ENCODE measurements at regions not wholly inside any gene's neighbourhood (a gene's known extent, or its start where the extent isn't known, plus 50 kb on each side); places are given as distances from the start of the nearest gene placed in this dataset.

DNA sequence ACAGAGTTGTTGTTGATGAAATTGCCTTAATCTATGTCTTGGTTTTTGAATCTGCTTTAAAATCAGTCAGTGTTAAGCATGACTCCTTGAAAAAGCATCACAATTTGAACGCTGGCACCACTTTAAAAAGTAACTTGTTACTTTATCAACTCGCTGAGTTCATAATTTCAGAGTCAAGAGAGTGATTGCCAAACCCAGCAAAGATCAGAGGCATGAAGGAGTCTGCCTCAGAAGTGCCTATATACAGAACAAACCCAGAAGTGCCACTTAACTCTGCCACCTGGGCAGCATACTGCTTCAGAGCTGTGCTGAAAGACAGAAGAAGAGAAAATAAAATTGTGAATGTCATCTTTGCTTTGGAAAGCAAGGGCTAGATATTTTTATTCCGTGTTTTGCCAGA is 73.6 kb upstream of the HCRTR2 start:
- Histone ChIP-seq H3K27me3 (ENCODE audit: insufficient read depth, low read length, poor library complexity) (no peaks in the 10 kb centered on the region), H3K27ac (ENCODE audit: low read length) (no peak overlapping the region), H3K4me2 (ENCODE audit: insufficient read depth, low read length) (no peak overlapping the region), H3K9me3 (ENCODE audit: insufficient read depth, low read length, severe bottlenecking) (no peaks in the 10 kb centered on the region), H2AFZ (ENCODE audit: low read depth, low read length) (no peak overlapping the region), H3K4me1 (ENCODE audit: insufficient read depth, low read length) (no peaks in the 10 kb centered on the region), H3K9ac (ENCODE audit: low read depth, low read length) (no peak overlapping the region), H3K36me3 (ENCODE audit: insufficient read depth, low read length) (no peaks in the 10 kb centered on the region), H4K20me1 (ENCODE audit: insufficient read depth, low read length) (no peaks in the 10 kb centered on the region), H3K79me2 (ENCODE audit: insufficient read depth, low read length) (no peaks in the 10 kb centered on the region), H3K4me3 (ENCODE audit: low read depth in 1 of 2, low read length in 2 of 2) (no peak overlapping the region)
- DNase-seq (no peak), ATAC-seq (ENCODE audit: insufficient read depth, low read depth) (no peak)
- TF ChIP-seq, protein P1, sequence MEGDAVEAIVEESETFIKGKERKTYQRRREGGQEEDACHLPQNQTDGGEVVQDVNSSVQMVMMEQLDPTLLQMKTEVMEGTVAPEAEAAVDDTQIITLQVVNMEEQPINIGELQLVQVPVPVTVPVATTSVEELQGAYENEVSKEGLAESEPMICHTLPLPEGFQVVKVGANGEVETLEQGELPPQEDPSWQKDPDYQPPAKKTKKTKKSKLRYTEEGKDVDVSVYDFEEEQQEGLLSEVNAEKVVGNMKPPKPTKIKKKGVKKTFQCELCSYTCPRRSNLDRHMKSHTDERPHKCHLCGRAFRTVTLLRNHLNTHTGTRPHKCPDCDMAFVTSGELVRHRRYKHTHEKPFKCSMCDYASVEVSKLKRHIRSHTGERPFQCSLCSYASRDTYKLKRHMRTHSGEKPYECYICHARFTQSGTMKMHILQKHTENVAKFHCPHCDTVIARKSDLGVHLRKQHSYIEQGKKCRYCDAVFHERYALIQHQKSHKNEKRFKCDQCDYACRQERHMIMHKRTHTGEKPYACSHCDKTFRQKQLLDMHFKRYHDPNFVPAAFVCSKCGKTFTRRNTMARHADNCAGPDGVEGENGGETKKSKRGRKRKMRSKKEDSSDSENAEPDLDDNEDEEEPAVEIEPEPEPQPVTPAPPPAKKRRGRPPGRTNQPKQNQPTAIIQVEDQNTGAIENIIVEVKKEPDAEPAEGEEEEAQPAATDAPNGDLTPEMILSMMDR (IDR thresholded peaks at IDR 0.05; ENCODE audit: borderline replicate concordance, extremely low read depth, low read length, poor library complexity, severe bottlenecking), result no peak
- TF ChIP-seq EZH2 (IDR thresholded peaks at IDR 0.05; ENCODE audit: borderline replicate concordance, low read depth, low read length, severe bottlenecking), result no peak

DNA sequence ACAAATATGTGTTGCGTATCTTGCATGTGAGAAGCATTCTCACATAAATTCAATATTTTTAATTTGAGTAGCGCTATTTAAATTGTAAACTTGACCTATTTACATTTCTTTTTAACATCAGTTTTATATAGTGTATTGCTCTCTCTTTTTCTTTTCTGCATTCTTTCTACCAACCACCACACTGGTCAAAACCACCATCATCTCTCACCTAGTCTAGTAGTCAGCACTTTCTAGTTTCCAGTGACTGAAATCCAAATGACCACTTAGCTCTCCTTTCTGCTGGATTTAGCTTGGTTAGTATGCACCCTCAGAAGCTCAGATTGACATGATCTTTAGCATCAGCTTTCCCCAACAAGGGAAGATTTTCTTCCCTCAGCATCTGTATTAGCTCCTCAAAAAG is 73.2 kb upstream of the HCRTR2 start:
- no peaks in the 10 kb centered on the region for H3K9me3 ChIP-seq (ENCODE audit: insufficient read depth, low read length, severe bottlenecking)
- H3K4me1 ChIP-seq (ENCODE audit: insufficient read depth, low read length), result no peaks in the 10 kb centered on the region
- no peaks in the 10 kb centered on the region for H3K36me3 ChIP-seq (ENCODE audit: insufficient read depth, low read length)
- H3K4me2 ChIP-seq (ENCODE audit: insufficient read depth, low read length), result no peak overlapping the region
- no peak for DNase-seq
- H3K27ac ChIP-seq (ENCODE audit: low read length), result no peak overlapping the region
- H3K9ac ChIP-seq (ENCODE audit: low read depth, low read length), result no peak overlapping the region
- H3K79me2 ChIP-seq (ENCODE audit: insufficient read depth, low read length), result no peaks in the 10 kb centered on the region
- H3K4me3 ChIP-seq (ENCODE audit: low read depth in 1 of 2, low read length in 2 of 2), result no peak overlapping the region
- no peaks in the 10 kb centered on the region for H4K20me1 ChIP-seq (ENCODE audit: insufficient read depth, low read length)
- TF ChIP-seq EZH2 (IDR thresholded peaks at IDR 0.05; ENCODE audit: borderline replicate concordance, low read depth, low read length, severe bottlenecking), result no peak
- TF ChIP-seq, protein P1 (IDR thresholded peaks at IDR 0.05; ENCODE audit: borderline replicate concordance, extremely low read depth, low read length, poor library complexity, severe bottlenecking), result no peak
- H3K27me3 ChIP-seq (ENCODE audit: insufficient read depth, low read length, poor library complexity), result no peaks in the 10 kb centered on the region
- no peak for ATAC-seq (ENCODE audit: insufficient read depth, low read depth)
- H2AFZ ChIP-seq (ENCODE audit: low read depth, low read length), result no peak overlapping the region

DNA sequence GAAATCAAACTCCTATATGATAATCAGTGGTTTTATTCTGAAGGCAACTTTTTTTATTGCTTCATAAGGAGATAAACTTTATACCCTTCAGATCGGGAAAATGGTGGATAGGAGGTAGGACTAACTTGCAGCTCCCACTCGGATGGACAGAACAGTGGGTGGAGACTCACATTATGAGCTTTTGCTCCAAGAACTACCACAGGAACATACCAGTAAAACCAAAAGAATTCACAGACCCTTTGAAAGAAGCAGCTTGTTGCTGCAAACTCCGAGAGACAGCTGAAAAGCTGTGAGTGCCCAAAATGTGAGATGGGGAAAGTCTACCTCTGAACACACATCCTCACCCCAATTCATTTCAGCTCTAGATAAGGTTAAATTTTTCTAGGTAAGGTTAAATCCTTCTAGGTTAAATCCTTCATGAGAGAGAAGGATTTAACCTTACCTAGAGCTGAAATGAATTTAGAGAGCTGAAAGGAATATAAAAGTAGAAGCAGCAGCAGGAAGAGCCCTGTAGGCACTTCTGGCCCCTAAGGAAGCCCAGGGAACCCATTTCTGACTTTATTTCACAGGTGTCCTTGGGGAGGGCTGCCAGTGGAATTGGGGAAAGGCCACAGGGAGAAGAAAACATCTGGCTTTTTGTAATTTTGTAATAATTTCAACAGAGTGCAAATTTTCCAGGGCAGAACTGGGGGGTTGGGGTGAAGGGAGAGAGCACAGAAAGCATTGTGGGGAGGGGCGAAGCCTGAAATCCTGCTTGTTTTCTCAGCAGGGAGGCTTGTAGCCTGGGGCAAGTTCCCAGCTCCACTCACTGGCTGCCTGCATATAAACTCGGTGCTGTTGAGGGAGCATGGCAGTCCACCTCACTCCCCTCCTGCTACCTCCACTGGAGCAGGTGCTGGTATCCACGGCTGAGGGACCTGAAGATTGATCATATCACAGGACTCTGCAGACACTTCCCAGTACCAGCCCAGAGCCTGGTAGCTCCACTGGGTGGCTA is 65.9 kb upstream of the HCRTR2 start:
- H3K4me1 ChIP-seq (ENCODE audit: insufficient read depth, low read length), result no peaks in the 10 kb centered on the region
- H2AFZ ChIP-seq (ENCODE audit: low read depth, low read length), result no peak overlapping the region

More for the DNA sequence above, 65.9 kb upstream of the HCRTR2 start:
- no peak overlapping the region for H3K9ac ChIP-seq (ENCODE audit: low read depth, low read length)
- H3K4me3 ChIP-seq (ENCODE audit: low read depth in 1 of 2, low read length in 2 of 2), result no peak overlapping the region
- DNase-seq, result no peak
- H3K79me2 ChIP-seq (ENCODE audit: insufficient read depth, low read length), result no peaks in the 10 kb centered on the region
- H3K4me2 ChIP-seq (ENCODE audit: insufficient read depth, low read length), result no peak overlapping the region
- no peaks in the 10 kb centered on the region for H3K27me3 ChIP-seq (ENCODE audit: insufficient read depth, low read length, poor library complexity)
- no peak overlapping the region for H3K27ac ChIP-seq (ENCODE audit: low read length)
- no peak for ATAC-seq (ENCODE audit: insufficient read depth, low read depth)
- H3K36me3 ChIP-seq (ENCODE audit: insufficient read depth, low read length), result no peaks in the 10 kb centered on the region
- no peaks in the 10 kb centered on the region for H3K9me3 ChIP-seq (ENCODE audit: insufficient read depth, low read length, severe bottlenecking)
- H4K20me1 ChIP-seq (ENCODE audit: insufficient read depth, low read length), result no peaks in the 10 kb centered on the region
- TF ChIP-seq, protein P1 (IDR thresholded peaks at IDR 0.05; ENCODE audit: borderline replicate concordance, extremely low read depth, low read length, poor library complexity, severe bottlenecking), result no peak
- TF ChIP-seq EZH2 (IDR thresholded peaks at IDR 0.05; ENCODE audit: borderline replicate concordance, low read depth, low read length, severe bottlenecking), result no peak

All from DND-41 (cell line).